ENCODE measurements at regions not wholly inside any gene's neighbourhood (a gene's known extent, or its start where the extent isn't known, plus 50 kb on each side); places are given as distances from the start of the nearest gene placed in this dataset.

DNA sequence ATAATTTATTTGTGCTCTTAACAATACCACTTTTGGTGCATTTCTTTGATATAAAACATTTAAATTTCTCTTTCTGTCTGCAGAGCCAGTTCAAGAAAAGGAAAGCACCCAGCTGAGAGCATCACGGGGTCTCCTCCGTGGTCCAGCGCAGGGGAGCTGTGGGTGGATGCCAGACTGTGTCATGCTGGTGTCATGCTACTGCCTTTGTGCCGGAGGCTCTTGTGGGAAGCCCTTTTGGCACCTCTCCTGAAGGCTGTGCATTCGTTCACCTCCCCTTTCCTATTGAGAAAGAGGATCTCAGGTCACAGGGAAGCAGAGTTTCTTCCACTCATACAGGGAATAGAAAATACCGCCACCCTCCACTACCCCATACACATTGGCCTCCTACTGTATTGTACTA lies 450.4 kb downstream of the GALR1 start:
- TF ChIP-seq TAF1 (IDR thresholded peaks at IDR 0.05; ENCODE audit: borderline replicate concordance, low read depth, low read length) (no peak), POLR2A (IDR thresholded peaks at IDR 0.05; ENCODE audit: low read depth, low read length) (no peak), POLR2AphosphoS5 (IDR thresholded peaks at IDR 0.05; ENCODE audit: low read depth, low read length) (no peak)

Measured in GM12892 (cell line).